ENCODE measurements at regions not wholly inside any gene's neighbourhood (a gene's known extent, or its start where the extent isn't known, plus 50 kb on each side); places are given as distances from the start of the nearest gene placed in this dataset.

GRCh38 chr12:63404611-63405010 lies 253.6 kb upstream of the AVPR1A start:
- Histone ChIP-seq H3K27ac (ENCODE audit: control insufficient read depth, insufficient read depth, low read length) (no peak overlapping the region), H2AFZ (ENCODE audit: control insufficient read depth, low read length) (no peak overlapping the region), H4K20me1 (ENCODE audit: control insufficient read depth, extremely low read depth, insufficient read depth, low read length) (no peaks in the 10 kb centered on the region), H3K9ac (ENCODE audit: control insufficient read depth, extremely low read depth, insufficient read depth, low read length) (no peak overlapping the region), H3K4me3 (ENCODE audit: control insufficient read depth in 2 of 3, extremely low read depth in 1 of 3, insufficient read depth in 2 of 3, low read depth in 1 of 3, low read length in 3 of 3) (no peak overlapping the region), H3K4me1 (ENCODE audit: control insufficient read depth, extremely low read depth, insufficient read depth, low read length) (no peaks in the 10 kb centered on the region), H3K27me3 (ENCODE audit: control insufficient read depth, extremely low read depth, insufficient read depth, low read length) (no peaks in the 10 kb centered on the region), H3K9me1 (ENCODE audit: control insufficient read depth, extremely low read depth, insufficient read depth, low read length) (no peaks in the 10 kb centered on the region), H3K9me3 (ENCODE audit: control insufficient read depth, low read depth, low read length) (no peaks in the 10 kb centered on the region), H3K4me2 (ENCODE audit: control insufficient read depth, extremely low read depth, insufficient read depth, low read depth, low read length) (no peak overlapping the region), H3K36me3 (ENCODE audit: control insufficient read depth in 2 of 2, extremely low read depth in 1 of 2, insufficient read depth in 2 of 2, low read length in 2 of 2) (no peaks in the 10 kb centered on the region), H3K79me2 (ENCODE audit: control insufficient read depth, insufficient read depth, low read length) (no peaks in the 10 kb centered on the region)
- TF ChIP-seq EZH2 (IDR thresholded peaks at IDR 0.05; ENCODE audit: low read length): no peak
- TF ChIP-seq CTCF (optimal IDR thresholded peaks at IDR 0.05 in 1 of 3, IDR thresholded peaks at IDR 0.05 in 1 of 3, conservative IDR thresholded peaks at IDR 0.05 in 1 of 3; ENCODE audit: extremely low read depth in 1 of 3, insufficient read depth in 2 of 3, low read length in 3 of 3): no peak
- FAIRE-seq (no peak), DNase-seq (ENCODE audit: low read depth, low spot score) (no peak)
- dilution Hi-C loops (cut with MboI; ENCODE audit: extremely low pct_ligation_motif_present, low sequenced_read_pairs): no loop called here

- Histone ChIP-seq H3K79me2 (ENCODE audit: control insufficient read depth, insufficient read depth, low read length) (no peaks in the 10 kb centered on the region), H3K9me1 (ENCODE audit: control insufficient read depth, extremely low read depth, insufficient read depth, low read length) (no peaks in the 10 kb centered on the region), H3K27ac (ENCODE audit: control insufficient read depth, insufficient read depth, low read length) (no peak overlapping the region), H3K4me2 (ENCODE audit: control insufficient read depth, extremely low read depth, insufficient read depth, low read depth, low read length) (no peak overlapping the region), H3K27me3 (ENCODE audit: control insufficient read depth, extremely low read depth, insufficient read depth, low read length) (no peaks in the 10 kb centered on the region), H3K36me3 (ENCODE audit: control insufficient read depth in 2 of 2, extremely low read depth in 1 of 2, insufficient read depth in 2 of 2, low read length in 2 of 2) (no peaks in the 10 kb centered on the region), H3K9me3 (ENCODE audit: control insufficient read depth, low read depth, low read length) (no peaks in the 10 kb centered on the region), H3K4me1 (ENCODE audit: control insufficient read depth, extremely low read depth, insufficient read depth, low read length) (no peaks in the 10 kb centered on the region), H3K9ac (ENCODE audit: control insufficient read depth, extremely low read depth, insufficient read depth, low read length) (no peak overlapping the region), H2AFZ (ENCODE audit: control insufficient read depth, low read length) (no peak overlapping the region), H4K20me1 (ENCODE audit: control insufficient read depth, extremely low read depth, insufficient read depth, low read length) (no peaks in the 10 kb centered on the region), H3K4me3 (ENCODE audit: control insufficient read depth in 2 of 3, extremely low read depth in 1 of 3, insufficient read depth in 2 of 3, low read depth in 1 of 3, low read length in 3 of 3) (no peak overlapping the region)
- FAIRE-seq (no peak), DNase-seq (ENCODE audit: low read depth, low spot score) (no peak)
- dilution Hi-C loops (cut with MboI; ENCODE audit: extremely low pct_ligation_motif_present, low sequenced_read_pairs): no loop called here
- TF ChIP-seq CTCF (optimal IDR thresholded peaks at IDR 0.05 in 1 of 3, IDR thresholded peaks at IDR 0.05 in 1 of 3, conservative IDR thresholded peaks at IDR 0.05 in 1 of 3; ENCODE audit: extremely low read depth in 1 of 3, insufficient read depth in 2 of 3, low read length in 3 of 3): no peak
- TF ChIP-seq EZH2 (IDR thresholded peaks at IDR 0.05; ENCODE audit: low read length): no peak
Measured at GRCh38 chr12:63403256-63403655, 252.3 kb upstream of the AVPR1A start.
